ENCODE measurements at regions not wholly inside any gene's neighbourhood (a gene's known extent, or its start where the extent isn't known, plus 50 kb on each side); places are given as distances from the start of the nearest gene placed in this dataset.

- intact Hi-C loops (cut with DNase I), result no loop called here
- H3K27me3 ChIP-seq, result no peaks in the 10 kb centered on the region
- no peaks in the 10 kb centered on the region for H3K9me3 ChIP-seq
- DNase-seq (no peak), ATAC-seq (peak in 3 of 4 donors; percentile 30 to 41 (median 37))
- H3K27ac ChIP-seq, result no peak overlapping the region
- 62% methylated on average over 9 of the region's 10 CpGs for WGBS (ENCODE audit: insufficient coverage, low coverage, low lambda C conversion rate, missing lambda C conversion rate)
- no peak overlapping the region for H3K4me3 ChIP-seq
- H3K36me3 ChIP-seq, result no peaks in the 10 kb centered on the region
- H3K4me1 ChIP-seq, result no peaks in the 10 kb centered on the region
- no peak for TF ChIP-seq CTCF (IDR thresholded peaks at IDR 0.05)
- TF ChIP-seq POLR2A (IDR thresholded peaks at IDR 0.05), result no peak
These were observed 64.0 kb upstream of the WAC start for GRCh38 chr10:28468707-28469483.

GRCh38 chr10:28470873-28471651 lies 61.9 kb upstream of the WAC start:
- Histone ChIP-seq H3K27me3 (no peaks in the 10 kb centered on the region), H3K9me3 (no peaks in the 10 kb centered on the region), H3K36me3 (no peaks in the 10 kb centered on the region), H3K4me1 (no peaks in the 10 kb centered on the region), H3K4me3 (no peak overlapping the region), H3K27ac (no peak overlapping the region)
- ATAC-seq (no peak), DNase-seq (no peak)
- 58% methylated on average over 10 of the region's 12 CpGs for WGBS (ENCODE audit: insufficient coverage, low coverage, low lambda C conversion rate, missing lambda C conversion rate)
- intact Hi-C loops (cut with DNase I), result no loop called here
- TF ChIP-seq CTCF (IDR thresholded peaks at IDR 0.05) (no peak), POLR2A (IDR thresholded peaks at IDR 0.05) (no peak)

GRCh38 chr10:28471652-28472050 lies 61.3 kb upstream of the WAC start:
- Histone ChIP-seq H3K36me3 (no peaks in the 10 kb centered on the region), H3K27me3 (no peaks in the 10 kb centered on the region), H3K9me3 (no peaks in the 10 kb centered on the region), H3K4me1 (no peaks in the 10 kb centered on the region), H3K27ac (no peak overlapping the region), H3K4me3 (no peak overlapping the region)
- DNase-seq, result no peak
- no peak for TF ChIP-seq CTCF (IDR thresholded peaks at IDR 0.05)
- TF ChIP-seq POLR2A (IDR thresholded peaks at IDR 0.05), result no peak
- WGBS (ENCODE audit: insufficient coverage, low coverage, low lambda C conversion rate, missing lambda C conversion rate), result 76% methylated on average over 5 of the region's 6 CpGs
- no peak for ATAC-seq
- intact Hi-C loops (cut with DNase I), result no loop called here

DNA sequence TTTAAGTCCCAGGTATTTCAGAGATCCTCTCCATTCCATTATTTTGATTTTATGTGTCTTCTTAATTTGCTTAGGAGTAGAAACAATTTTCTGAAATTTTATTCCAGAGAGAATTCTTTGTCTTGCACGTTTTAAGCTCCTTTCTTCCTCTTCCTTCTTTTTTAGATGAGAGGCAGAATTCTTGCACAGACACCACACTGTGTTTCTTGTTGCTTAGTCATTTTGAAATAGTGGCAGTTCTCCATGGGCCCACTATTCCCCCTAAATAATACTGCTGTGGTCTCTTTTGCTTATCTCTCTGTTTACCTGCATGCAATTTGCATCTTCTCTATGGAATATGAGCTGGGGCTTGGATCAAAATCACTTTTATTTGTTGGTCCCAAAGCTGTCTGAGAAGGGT lies 54.3 kb upstream of the WAC start:
- no peak for TF ChIP-seq CTCF (IDR thresholded peaks at IDR 0.05)
- TF ChIP-seq POLR2A (IDR thresholded peaks at IDR 0.05), result no peak
- no peaks in the 10 kb centered on the region for H3K27me3 ChIP-seq
- no peak overlapping the region for H3K4me3 ChIP-seq
- ATAC-seq, result peak in 1 of 4 donors; percentile 34
- intact Hi-C loops (cut with DNase I), result no loop called here
- H3K4me1 ChIP-seq, result no peaks in the 10 kb centered on the region
- H3K27ac ChIP-seq, result no peak overlapping the region
- 21% methylated on average over 1 of the region's 1 CpG for WGBS (ENCODE audit: insufficient coverage, low coverage, low lambda C conversion rate, missing lambda C conversion rate)
- no peaks in the 10 kb centered on the region for H3K36me3 ChIP-seq
- DNase-seq, result no peak
- no peaks in the 10 kb centered on the region for H3K9me3 ChIP-seq
